C4-2B (cell line): ENCODE measurements at regions not wholly inside any gene's neighbourhood (a gene's known extent, or its start where the extent isn't known, plus 50 kb on each side); places are given as distances from the start of the nearest gene placed in this dataset.

Experiments
- H3K27ac ChIP-seq: fragments of 450-650 bp; 2 replicates; pipeline ENCODE4 v1.5.1; 2017
- ZFX ChIP-seq: fragments of 450-650 bp; IDR thresholded peaks from 2 replicates; pipeline ENCODE4 v1.6.1; 2017
- TF ChIP-seq, protein P1 (sequence below): fragments of 450-650 bp; conservative IDR thresholded peaks from 2 replicates; pipeline ENCODE4 v1.5.1; 2017; ENCODE audit warnings: mild to moderate bottlenecking

DNA sequence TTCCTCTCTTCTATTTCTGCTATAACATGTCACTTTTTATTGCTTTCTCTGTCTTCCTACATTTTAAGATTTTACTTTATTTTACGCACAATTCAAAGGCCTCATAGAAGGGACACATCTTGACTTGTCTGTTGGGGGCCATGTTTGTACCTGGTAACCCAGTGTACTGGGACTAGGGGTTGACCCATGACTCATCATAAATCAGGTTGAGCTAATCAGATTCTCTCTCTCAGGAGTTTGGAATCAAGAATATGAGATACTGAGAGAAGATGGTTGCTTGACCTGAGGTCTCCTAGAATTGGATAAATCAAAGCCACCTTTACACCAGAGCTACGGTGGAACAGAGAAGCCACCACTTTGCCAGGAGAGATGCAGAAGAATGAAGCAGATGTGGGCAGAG is 153.0 kb downstream of the UXS1 start:
- TF ChIP-seq, protein P1, sequence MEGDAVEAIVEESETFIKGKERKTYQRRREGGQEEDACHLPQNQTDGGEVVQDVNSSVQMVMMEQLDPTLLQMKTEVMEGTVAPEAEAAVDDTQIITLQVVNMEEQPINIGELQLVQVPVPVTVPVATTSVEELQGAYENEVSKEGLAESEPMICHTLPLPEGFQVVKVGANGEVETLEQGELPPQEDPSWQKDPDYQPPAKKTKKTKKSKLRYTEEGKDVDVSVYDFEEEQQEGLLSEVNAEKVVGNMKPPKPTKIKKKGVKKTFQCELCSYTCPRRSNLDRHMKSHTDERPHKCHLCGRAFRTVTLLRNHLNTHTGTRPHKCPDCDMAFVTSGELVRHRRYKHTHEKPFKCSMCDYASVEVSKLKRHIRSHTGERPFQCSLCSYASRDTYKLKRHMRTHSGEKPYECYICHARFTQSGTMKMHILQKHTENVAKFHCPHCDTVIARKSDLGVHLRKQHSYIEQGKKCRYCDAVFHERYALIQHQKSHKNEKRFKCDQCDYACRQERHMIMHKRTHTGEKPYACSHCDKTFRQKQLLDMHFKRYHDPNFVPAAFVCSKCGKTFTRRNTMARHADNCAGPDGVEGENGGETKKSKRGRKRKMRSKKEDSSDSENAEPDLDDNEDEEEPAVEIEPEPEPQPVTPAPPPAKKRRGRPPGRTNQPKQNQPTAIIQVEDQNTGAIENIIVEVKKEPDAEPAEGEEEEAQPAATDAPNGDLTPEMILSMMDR: no peak
- no peak for TF ChIP-seq ZFX
- no peak overlapping the region for H3K27ac ChIP-seq

GRCh38 chr2:106039634-106040315 is 154.3 kb downstream of the UXS1 start:
- TF ChIP-seq, protein P1: no peak
- TF ChIP-seq ZFX: no peak
- no peak overlapping the region for H3K27ac ChIP-seq

DNA sequence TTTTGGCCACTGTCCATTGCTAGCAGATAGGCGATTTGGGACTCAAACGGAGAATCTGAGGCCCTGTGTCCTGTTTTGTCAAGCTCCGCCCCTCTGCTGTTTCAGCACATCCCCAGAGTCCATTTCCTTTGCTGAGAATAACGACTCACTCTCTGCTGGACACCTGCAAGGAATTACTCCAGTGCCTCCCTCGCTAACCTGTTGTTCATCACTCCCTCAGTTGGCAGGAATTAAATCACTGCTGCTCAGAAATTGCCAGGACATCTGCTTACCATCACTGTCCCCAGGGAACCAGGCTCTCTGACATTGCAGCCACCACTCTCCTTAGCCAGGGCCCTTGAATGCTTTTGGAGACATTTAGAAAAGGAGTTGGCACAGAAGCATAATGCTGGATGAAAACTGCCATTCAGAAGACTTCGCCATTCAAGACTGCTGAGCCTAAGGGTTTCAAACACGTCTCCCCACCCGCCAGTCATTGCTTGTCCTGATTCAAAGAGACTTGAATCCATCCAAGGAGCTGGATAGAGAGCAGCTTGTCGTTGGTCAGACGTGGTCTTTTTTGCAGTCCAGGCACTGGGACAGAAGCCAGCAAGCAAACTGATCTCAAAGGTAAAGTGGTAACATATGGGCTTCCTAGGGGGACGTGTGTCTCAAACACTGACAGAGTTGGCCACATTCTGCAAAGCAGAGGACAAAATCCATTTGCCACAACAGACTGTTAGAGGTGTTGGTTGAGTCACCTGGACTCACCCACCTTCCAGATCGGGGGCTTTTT is 155.3 kb downstream of the UXS1 start:
- TF ChIP-seq, protein P1: no peak
- TF ChIP-seq ZFX: no peak
- H3K27ac ChIP-seq: no peak overlapping the region

GRCh38 chr2:106037932-106038331 is 156.2 kb downstream of the UXS1 start:
- TF ChIP-seq, protein P1: no peak
- no peak for TF ChIP-seq ZFX
- no peak overlapping the region for H3K27ac ChIP-seq

- no peak overlapping the region for H3K27ac ChIP-seq
- TF ChIP-seq ZFX: no peak
- TF ChIP-seq, protein P1: no peak
Observed at GRCh38 chr2:106037262-106037661, 156.8 kb downstream of the UXS1 start.

GRCh38 chr2:106034325-106034724 is 159.8 kb downstream of the UXS1 start:
- TF ChIP-seq, protein P1: no peak
- no peak for TF ChIP-seq ZFX
- no peak overlapping the region for H3K27ac ChIP-seq

- TF ChIP-seq, protein P1: no peak
- no peak for TF ChIP-seq ZFX
- H3K27ac ChIP-seq: no peak overlapping the region
Observed at GRCh38 chr2:106032676-106033075, 161.4 kb downstream of the UXS1 start.
